Glomerular visceral epithelial cell (primary cell): ENCODE measurements at regions not wholly inside any gene's neighbourhood (a gene's known extent, or its start where the extent isn't known, plus 50 kb on each side); places are given as distances from the start of the nearest gene placed in this dataset.
"Not testable (repeated sequence)": the region's sequence is repeated elsewhere in the genome, so short reads cannot be mapped to it uniquely, and the experiment has no call there.

ENCODE experiments used
- DNase-seq: peaks from one replicate; pipeline ENCODE4 v3.0.0-alpha.2; 2016; ENCODE audit errors: extremely low spot score

GRCh38 chr2:133974353-133974752 lies 279.5 kb upstream of the MGAT5 start:
- DNase-seq, result no peak

- no peak for DNase-seq
Measured at GRCh38 chr2:133975135-133975534, 278.7 kb upstream of the MGAT5 start.

- no peak for DNase-seq
Measured at GRCh38 chr2:133975676-133976428, 278.0 kb upstream of the MGAT5 start.

DNA sequence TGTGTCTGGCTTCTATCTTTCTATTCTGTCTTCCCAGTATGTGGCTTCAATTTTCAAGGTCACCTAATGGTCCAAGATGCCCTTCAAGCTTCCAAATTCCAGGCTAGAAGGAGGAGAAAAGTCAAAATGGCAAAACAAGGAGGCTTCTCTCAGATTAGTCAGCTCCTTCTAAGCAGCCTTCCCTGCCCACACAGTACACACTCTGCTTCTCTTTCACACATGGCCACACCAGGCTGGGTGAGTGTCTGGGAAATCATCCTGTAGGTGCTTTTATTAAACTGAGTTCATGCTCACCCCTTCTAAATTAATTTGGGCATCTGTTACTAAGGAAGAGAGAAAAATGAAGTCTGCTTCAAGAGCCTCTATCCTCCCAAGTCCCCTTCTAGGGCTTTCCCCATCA lies 277.2 kb upstream of the MGAT5 start:
- no peak for DNase-seq

DNA sequence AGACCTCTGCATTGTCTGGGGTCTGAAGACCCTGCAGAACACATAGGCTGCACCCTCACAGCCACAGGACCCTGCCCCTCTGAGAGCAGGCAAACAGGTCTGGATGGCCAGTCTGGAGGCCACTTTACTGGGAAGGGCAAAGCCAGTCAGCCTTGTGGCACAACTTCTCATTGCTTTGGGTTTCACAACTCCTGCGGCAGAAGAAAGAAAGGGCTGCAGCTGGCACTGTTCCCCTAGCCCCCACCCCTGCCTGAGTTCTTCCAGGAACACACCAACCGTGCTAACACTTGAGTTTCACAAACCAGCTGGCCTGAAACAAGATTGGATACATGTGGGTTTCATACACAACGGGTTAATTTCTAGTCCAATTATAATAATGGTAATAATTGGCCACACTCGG lies 276.5 kb upstream of the MGAT5 start:
- no peak for DNase-seq

- no peak for DNase-seq
Measured at GRCh38 chr2:133982256-133982655, 271.6 kb upstream of the MGAT5 start.

DNA sequence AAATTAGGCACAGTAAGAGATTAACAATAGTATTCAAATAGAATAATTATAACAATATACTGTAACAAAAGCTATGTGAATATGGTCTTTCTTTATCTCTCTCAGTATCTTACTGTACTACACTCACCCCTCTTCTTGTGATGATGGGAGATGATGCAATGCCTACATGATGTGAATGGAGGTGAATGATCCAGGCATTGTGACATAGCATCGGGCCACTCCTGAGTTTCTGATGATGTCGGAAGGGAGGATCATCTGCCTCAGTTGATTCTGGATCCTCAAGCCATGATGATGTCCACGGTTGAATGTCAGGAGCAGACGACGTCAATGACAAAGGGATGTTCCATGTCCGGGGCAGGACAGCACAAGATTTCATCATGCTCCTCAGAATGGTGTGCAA lies 268.3 kb upstream of the MGAT5 start:
- no peak for DNase-seq

GRCh38 chr2:133986081-133986837 lies 267.6 kb upstream of the MGAT5 start:
- DNase-seq, result peak; percentile 10

DNA sequence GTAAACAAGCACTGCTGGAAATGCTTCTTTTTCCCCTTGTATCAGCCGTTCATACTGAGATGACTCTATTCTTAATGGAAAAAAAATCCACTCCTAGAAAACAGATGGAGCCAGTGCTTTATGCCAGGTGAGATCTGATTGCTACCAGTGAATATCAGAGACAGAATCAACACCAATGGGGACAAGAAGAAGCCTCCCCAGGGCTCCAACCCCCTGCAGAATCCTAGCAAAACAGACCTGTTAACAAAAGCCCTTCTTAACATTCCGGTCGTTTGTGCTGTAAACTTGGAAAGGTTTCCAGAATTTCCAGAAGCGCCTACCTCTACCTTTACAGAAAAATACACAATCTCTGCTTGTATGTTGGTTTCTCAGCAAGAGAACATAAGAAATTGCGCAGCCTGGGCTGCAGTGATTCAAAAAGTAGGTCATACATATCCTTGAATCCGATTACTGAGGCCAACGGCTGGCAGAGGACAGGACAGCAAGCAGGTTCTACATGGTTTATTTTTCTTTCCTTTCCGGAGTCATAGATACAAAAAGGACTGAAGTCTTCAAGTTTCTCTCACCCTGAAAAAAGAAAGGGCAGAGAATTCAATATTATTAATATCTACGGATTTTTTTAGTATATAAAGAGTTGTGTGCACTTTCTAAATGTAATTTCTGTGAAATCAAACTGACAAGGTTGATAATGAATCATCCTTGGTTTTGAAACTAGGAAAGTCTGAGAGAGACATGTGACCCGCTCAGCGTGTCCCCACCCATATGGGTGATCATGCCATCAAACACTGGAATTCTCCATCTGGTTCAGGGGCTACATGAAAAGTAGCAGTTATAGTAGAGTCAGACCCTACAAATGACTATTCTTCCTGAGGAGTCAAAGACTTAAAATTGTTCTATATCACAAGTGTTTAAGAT lies 266.7 kb upstream of the MGAT5 start:
- no peak for DNase-seq

GRCh38 chr2:133988316-133988891 lies 265.5 kb upstream of the MGAT5 start:
- DNase-seq, result no peak

GRCh38 chr2:133991606-133992168 lies 262.2 kb upstream of the MGAT5 start:
- DNase-seq, result no peak

- DNase-seq, result no peak
Measured at GRCh38 chr2:133992454-133992853, 261.4 kb upstream of the MGAT5 start.

GRCh38 chr2:133993160-133993559 lies 260.7 kb upstream of the MGAT5 start:
- DNase-seq, result no peak

DNA sequence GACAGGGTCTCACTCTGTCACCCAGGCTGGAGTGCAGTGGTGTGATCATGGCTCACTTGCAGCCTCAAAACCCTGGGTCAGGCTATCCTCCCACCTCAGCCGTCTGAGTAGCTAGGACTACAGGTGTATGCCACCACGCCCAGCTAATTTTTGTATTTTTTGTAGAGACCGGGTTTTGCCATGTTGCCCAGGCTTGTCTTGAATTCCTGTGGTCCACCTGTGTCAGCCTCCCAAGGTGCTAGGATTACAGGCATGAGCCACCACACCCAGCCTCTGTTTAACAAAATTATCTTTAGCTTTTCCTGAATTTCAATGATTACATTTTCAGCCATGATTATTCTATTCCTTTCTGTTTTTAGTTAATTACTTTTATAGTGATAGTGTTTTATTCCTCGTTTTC lies 255.1 kb upstream of the MGAT5 start:
- DNase-seq, result not testable (repeated sequence)

- DNase-seq, result no peak
Measured at GRCh38 chr2:134002391-134002790, 251.5 kb upstream of the MGAT5 start.

GRCh38 chr2:134002921-134003320 lies 251.0 kb upstream of the MGAT5 start:
- no peak for DNase-seq

DNA sequence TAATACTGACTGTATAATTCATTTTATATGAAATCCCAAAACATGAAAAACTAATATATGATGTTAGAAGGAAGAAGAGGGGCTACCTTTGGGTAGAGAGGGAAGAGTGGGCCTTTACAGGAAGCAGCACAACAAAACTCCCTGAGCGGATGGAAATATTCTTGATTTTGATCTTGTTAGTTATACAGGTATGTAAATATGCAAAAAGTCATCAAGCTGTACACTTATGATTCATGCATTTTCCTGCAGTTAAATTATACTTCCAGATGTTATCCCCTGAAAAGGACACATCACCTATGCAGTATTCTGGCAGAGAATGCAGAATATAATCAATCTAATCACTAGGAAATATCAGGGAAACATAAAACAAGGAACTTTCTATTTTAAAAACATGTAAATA lies 249.4 kb upstream of the MGAT5 start:
- no peak for DNase-seq

GRCh38 chr2:134008837-134009236 lies 245.0 kb upstream of the MGAT5 start:
- no peak for DNase-seq

- no peak for DNase-seq
Measured at GRCh38 chr2:134009440-134009839, 244.4 kb upstream of the MGAT5 start.

GRCh38 chr2:134009906-134010305 lies 244.0 kb upstream of the MGAT5 start:
- DNase-seq, result not testable (repeated sequence)

- DNase-seq, result no peak
Measured at GRCh38 chr2:134011936-134012586, 241.8 kb upstream of the MGAT5 start.
